HEK293 (cell line): ENCODE measurements at regions not wholly inside any gene's neighbourhood (a gene's known extent, or its start where the extent isn't known, plus 50 kb on each side); places are given as distances from the start of the nearest gene placed in this dataset.
"Not testable (repeated sequence)": the region's sequence is repeated elsewhere in the genome, so short reads cannot be mapped to it uniquely, and the experiment has no call there.

Experiments used
- CTCF ChIA-PET: fragments of 350-600 bp; formaldehyde crosslinking; extraction: SDS; loops from one replicate; lab custom pipeline; 2021; ENCODE audit warnings: antibody characterized with exemption; lab: Yijun Ruan, JAX
- POLR2A ChIA-PET: fragments of 300-600 bp; formaldehyde crosslinking; extraction: SDS; loops from one replicate; lab custom pipeline; 2020; ENCODE audit warnings: antibody characterized with exemption, inconsistent platforms; lab: Yijun Ruan, JAX
- H3K27ac ChIP-seq: fragments of 200-500 bp; sonication (Bioruptor generic); 2 replicates; pipeline ENCODE4 v1.5.1; 2014; ENCODE audit warnings: low read depth, low read length, control low read depth, inconsistent platforms; ENCODE audit errors: extremely low read depth
- H3K36me3 ChIP-seq, 2 experiments: fragments of 200-500 bp in 1 of 2; sonication (Bioruptor generic) in 1 of 2; 1 replicate in 1 of 2; 2 replicates in 1 of 2; pipeline ENCODE4 v1.5.1; 2014 to 2017; ENCODE audit warnings: inconsistent platforms in 2 of 2, low read length in 2 of 2; ENCODE audit not compliant: control insufficient read depth in 2 of 2, insufficient read depth in 1 of 2
- H3K4me1 ChIP-seq: fragments of 200-500 bp; sonication (Bioruptor generic); 2 replicates; pipeline ENCODE4 v1.5.1; 2014; ENCODE audit warnings: mild to moderate bottlenecking, low read length, inconsistent platforms; ENCODE audit not compliant: control insufficient read depth, insufficient read depth
- H3K4me3 ChIP-seq: 2 replicates; pipeline ENCODE4 v1.5.1; 2011; ENCODE audit warnings: low read depth, mild to moderate bottlenecking, control low read depth, low read length, moderate library complexity
- H3K9me3 ChIP-seq: fragments of 200-500 bp; sonication (Bioruptor generic); 2 replicates; pipeline ENCODE4 v1.5.1; 2014; ENCODE audit warnings: low read depth, low read length, inconsistent platforms; ENCODE audit not compliant: control insufficient read depth, insufficient read depth
- HIC1 ChIP-seq: fragments of 450-650 bp; formaldehyde crosslinking; IDR thresholded peaks from 2 replicates; pipeline ENCODE4 v1.5.1; 2016; ENCODE audit warnings: missing biosample characterization, missing genetic modification characterization
- KLF10 ChIP-seq: fragments of 450-650 bp; IDR thresholded peaks from 2 replicates; pipeline ENCODE4 v1.5.1; 2018; ENCODE audit warnings: missing biosample characterization, mild to moderate bottlenecking, missing genetic modification characterization
- MZF1 ChIP-seq: fragments of 450-650 bp; formaldehyde crosslinking; IDR thresholded peaks from 2 replicates; pipeline ENCODE4 v1.5.1; 2017; ENCODE audit warnings: missing biosample characterization, missing genetic modification characterization, borderline replicate concordance
- OSR2 ChIP-seq: fragments of 450-650 bp; formaldehyde crosslinking; IDR thresholded peaks from 2 replicates; pipeline ENCODE4 v1.5.1; 2016; ENCODE audit warnings: missing biosample characterization, missing genetic modification characterization
- PRDM10 ChIP-seq: fragments of 450-650 bp; formaldehyde crosslinking; IDR thresholded peaks from 2 replicates; pipeline ENCODE4 v1.5.1; 2016; ENCODE audit warnings: missing biosample characterization, missing genetic modification characterization
- SALL2 ChIP-seq: fragments of 450-650 bp; formaldehyde crosslinking; IDR thresholded peaks from 2 replicates; pipeline ENCODE4 v1.5.0; 2017; ENCODE audit warnings: missing biosample characterization, mild to moderate bottlenecking, missing genetic modification characterization, borderline replicate concordance
- SCRT2 ChIP-seq: fragments of 450-650 bp; formaldehyde crosslinking; IDR thresholded peaks from 2 replicates; pipeline ENCODE4 v1.5.1; 2016; ENCODE audit warnings: missing biosample characterization, missing genetic modification characterization
- ZBTB20 ChIP-seq: fragments of 450-650 bp; formaldehyde crosslinking; IDR thresholded peaks from 2 replicates; pipeline ENCODE4 v1.5.1; 2016; ENCODE audit warnings: missing biosample characterization, missing genetic modification characterization
- ZBTB48 ChIP-seq: fragments of 450-650 bp; formaldehyde crosslinking; IDR thresholded peaks from 2 replicates; pipeline ENCODE4 v1.5.1; 2016; ENCODE audit warnings: missing biosample characterization, missing genetic modification characterization
- ZNF221 ChIP-seq: fragments of 450-650 bp; formaldehyde crosslinking; IDR thresholded peaks from 2 replicates; pipeline ENCODE4 v1.5.1; 2017; ENCODE audit warnings: missing biosample characterization, missing genetic modification characterization, borderline replicate concordance
- ZNF248 ChIP-seq: fragments of 450-650 bp; formaldehyde crosslinking; IDR thresholded peaks from 2 replicates; pipeline ENCODE4 v1.5.1; 2017; ENCODE audit warnings: missing biosample characterization, missing genetic modification characterization
- ZNF266 ChIP-seq: fragments of 450-650 bp; formaldehyde crosslinking; IDR thresholded peaks from 2 replicates; pipeline ENCODE4 v1.5.1; 2016; ENCODE audit warnings: missing biosample characterization, missing genetic modification characterization, low read depth
- ZNF37A ChIP-seq: fragments of 450-650 bp; IDR thresholded peaks from 2 replicates; pipeline ENCODE4 v1.5.1; 2018; ENCODE audit warnings: missing biosample characterization, missing genetic modification characterization
- ZNF548 ChIP-seq: fragments of 450-650 bp; formaldehyde crosslinking; IDR thresholded peaks from 2 replicates; pipeline ENCODE4 v1.5.1; 2016; ENCODE audit warnings: missing biosample characterization, missing genetic modification characterization
- ZNF596 ChIP-seq: fragments of 450-650 bp; IDR thresholded peaks from 2 replicates; pipeline ENCODE4 v1.5.0; 2018; ENCODE audit warnings: missing biosample characterization, mild to moderate bottlenecking, missing genetic modification characterization, moderate library complexity
- ZNF610 ChIP-seq: fragments of 450-650 bp; formaldehyde crosslinking; IDR thresholded peaks from 2 replicates; pipeline ENCODE4 v1.5.1; 2016; ENCODE audit warnings: missing biosample characterization, missing genetic modification characterization, borderline replicate concordance
- ZNF791 ChIP-seq: fragments of 450-650 bp; formaldehyde crosslinking; IDR thresholded peaks from 2 replicates; pipeline ENCODE4 v1.5.1; 2016; ENCODE audit warnings: missing biosample characterization, missing genetic modification characterization
- ZXDB ChIP-seq: fragments of 450-650 bp; formaldehyde crosslinking; IDR thresholded peaks from 2 replicates; pipeline ENCODE4 v1.5.1; 2016; ENCODE audit warnings: missing biosample characterization, missing genetic modification characterization
- TF ChIP-seq, protein P1 (sequence below): fragments of 450-650 bp; formaldehyde crosslinking; IDR thresholded peaks from 2 replicates; pipeline ENCODE4 v1.5.1; 2016; ENCODE audit warnings: missing biosample characterization, missing genetic modification characterization

DNA sequence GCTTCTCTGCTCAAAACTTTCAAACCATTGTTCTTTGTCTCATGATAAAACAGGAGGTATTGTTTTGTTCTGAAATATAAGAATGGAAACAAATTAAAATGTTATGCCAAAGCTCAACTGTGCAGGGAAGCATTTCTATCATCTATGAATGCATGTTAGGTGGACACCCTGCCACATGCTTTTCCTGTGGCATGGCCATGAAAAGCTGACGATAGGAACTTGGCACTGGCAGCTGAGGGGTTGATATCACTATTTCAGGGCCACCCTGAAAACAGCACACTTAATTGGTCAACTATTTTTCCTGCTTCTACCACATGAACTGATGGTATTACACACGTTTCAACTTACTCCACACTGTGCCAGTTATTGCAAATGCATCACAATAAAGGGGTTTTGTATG is 157.3 kb downstream of the MREG start (continued):
- TF ChIP-seq OSR2 (no peak), PRDM10 (tag by site-specific recombination) (no peak), ZNF37A (tag by site-specific recombination) (no peak), SCRT2 (tag by site-specific recombination) (no peak), ZNF791 (no peak), ZBTB48 (no peak), ZNF248 (tag by site-specific recombination) (no peak)

DNA sequence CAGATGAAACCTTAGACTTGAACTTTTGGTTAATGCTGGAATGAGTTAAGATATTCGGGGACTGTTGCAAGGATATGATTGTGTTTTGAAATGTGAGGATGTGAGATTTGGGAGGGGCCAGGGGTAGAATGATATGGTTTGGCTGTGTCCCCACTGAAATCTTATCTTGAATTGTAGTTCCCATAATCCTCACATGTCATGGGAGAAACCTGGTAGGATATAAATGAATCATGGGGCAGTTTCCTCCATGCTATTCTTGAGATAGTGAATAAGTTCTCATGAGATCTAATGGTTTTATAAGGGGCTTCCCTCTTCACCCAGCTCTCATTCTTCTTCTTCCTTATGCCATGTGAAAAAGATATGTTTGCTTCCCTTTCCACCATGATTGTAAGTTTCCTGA is 158.0 kb downstream of the MREG start:
- H3K27ac ChIP-seq, CTCF ChIA-PET, H3K9me3 ChIP-seq, H3K36me3 ChIP-seq, H3K4me3 ChIP-seq, POLR2A ChIA-PET, H3K4me1 ChIP-seq: not testable (repeated sequence)

- Histone ChIP-seq H3K9me3 (no peaks in the 10 kb centered on the region), H3K27ac (no peak overlapping the region), H3K36me3 (no peaks in the 10 kb centered on the region), H3K4me3 (no peak overlapping the region), H3K4me1 (no peaks in the 10 kb centered on the region)
- TF ChIP-seq KLF10 (tag by site-specific recombination) (no peak), ZNF266 (tag by site-specific recombination) (no peak), ZNF610 (no peak)
- POLR2A ChIA-PET: no interaction called here
- CTCF ChIA-PET: interaction anchor here (0.6 kb wide), 1 partner anchor 80 kb away, joined by 3 read pairs; no protein-coding TSS in a partner anchor
Measured at GRCh38 chr2:215854008-215854407, 159.3 kb downstream of the MREG start.

DNA sequence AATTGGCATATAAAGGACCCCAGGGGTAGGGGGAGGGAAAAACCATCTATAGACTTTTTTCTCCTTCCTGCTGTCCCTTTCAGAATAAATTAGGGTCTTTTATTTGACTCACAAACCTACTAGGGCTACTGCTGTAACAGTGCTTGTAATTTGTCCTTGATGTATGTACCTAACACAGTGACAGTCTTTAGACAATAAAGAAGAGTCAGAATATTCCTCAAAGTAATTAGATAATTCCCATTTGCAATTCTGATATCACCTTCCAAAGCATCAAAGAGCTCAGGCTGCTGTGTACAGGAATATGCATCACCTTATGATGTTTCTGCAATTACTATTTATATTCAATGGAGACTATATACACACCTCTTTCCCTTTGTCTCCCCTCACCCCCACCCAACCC is 161.7 kb downstream of the MREG start:
- Histone ChIP-seq H3K9me3 (no peaks in the 10 kb centered on the region), H3K36me3 (no peaks in the 10 kb centered on the region), H3K4me3 (no peak overlapping the region), H3K4me1 (no peaks in the 10 kb centered on the region), H3K27ac (no peak overlapping the region)
- ChIA-PET CTCF (interaction anchor here (0.6 kb wide), 1 partner anchor 18 kb away, joined by 3 read pairs; no protein-coding TSS in a partner anchor), POLR2A (no interaction called here)
- TF ChIP-seq HIC1 (tag by site-specific recombination) (no peak), ZNF596 (tag by site-specific recombination) (no peak), ZXDB (tag by site-specific recombination) (no peak), MZF1 (tag by site-specific recombination) (no peak), ZNF548 (tag by site-specific recombination) (no peak), ZNF221 (tag by site-specific recombination) (no peak), ZBTB20 (tag by site-specific recombination) (no peak), SALL2 (no peak)
- TF ChIP-seq, protein P1, sequence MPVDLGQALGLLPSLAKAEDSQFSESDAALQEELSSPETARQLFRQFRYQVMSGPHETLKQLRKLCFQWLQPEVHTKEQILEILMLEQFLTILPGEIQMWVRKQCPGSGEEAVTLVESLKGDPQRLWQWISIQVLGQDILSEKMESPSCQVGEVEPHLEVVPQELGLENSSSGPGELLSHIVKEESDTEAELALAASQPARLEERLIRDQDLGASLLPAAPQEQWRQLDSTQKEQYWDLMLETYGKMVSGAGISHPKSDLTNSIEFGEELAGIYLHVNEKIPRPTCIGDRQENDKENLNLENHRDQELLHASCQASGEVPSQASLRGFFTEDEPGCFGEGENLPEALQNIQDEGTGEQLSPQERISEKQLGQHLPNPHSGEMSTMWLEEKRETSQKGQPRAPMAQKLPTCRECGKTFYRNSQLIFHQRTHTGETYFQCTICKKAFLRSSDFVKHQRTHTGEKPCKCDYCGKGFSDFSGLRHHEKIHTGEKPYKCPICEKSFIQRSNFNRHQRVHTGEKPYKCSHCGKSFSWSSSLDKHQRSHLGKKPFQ: no peak
